ENCODE measurements at regions not wholly inside any gene's neighbourhood (a gene's known extent, or its start where the extent isn't known, plus 50 kb on each side); places are given as distances from the start of the nearest gene placed in this dataset.

DNA sequence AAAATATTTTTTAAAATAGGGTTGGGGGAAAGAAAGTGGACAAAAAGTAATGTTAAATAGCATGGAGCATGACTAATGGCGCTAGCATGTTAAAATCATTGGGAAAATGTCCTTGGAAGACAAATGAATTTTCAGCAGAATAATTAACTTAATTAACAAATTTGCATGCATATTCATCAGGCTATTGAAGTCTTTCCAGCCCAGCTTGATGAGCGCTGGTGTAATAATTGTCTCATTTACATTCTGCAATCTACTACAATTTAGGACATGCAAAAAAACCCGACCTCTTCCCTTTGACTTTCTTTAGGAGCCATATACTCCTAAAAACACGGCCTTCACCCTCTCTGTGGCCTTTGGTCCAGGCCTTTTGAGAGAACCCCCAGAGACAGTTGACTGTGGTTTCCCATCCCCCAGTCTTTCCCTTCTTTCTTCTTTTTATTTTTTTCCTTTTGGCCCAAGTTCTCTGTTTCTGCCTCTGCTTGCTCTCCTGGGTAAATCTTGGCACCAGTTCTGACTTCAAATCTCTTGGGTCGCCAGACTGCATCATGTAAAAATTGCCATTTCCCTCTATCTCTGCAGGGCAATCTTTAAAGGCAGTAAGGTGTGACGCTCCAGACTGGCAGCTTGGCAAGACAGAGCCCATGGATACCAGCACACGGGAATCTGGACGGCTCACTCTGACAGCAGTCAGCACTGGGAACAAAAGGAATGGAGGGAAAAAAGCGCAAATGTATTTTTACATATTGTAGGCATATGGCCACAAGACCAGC lies 105.5 kb downstream of the NEUROD6 start:
- TF ChIP-seq, protein P1, sequence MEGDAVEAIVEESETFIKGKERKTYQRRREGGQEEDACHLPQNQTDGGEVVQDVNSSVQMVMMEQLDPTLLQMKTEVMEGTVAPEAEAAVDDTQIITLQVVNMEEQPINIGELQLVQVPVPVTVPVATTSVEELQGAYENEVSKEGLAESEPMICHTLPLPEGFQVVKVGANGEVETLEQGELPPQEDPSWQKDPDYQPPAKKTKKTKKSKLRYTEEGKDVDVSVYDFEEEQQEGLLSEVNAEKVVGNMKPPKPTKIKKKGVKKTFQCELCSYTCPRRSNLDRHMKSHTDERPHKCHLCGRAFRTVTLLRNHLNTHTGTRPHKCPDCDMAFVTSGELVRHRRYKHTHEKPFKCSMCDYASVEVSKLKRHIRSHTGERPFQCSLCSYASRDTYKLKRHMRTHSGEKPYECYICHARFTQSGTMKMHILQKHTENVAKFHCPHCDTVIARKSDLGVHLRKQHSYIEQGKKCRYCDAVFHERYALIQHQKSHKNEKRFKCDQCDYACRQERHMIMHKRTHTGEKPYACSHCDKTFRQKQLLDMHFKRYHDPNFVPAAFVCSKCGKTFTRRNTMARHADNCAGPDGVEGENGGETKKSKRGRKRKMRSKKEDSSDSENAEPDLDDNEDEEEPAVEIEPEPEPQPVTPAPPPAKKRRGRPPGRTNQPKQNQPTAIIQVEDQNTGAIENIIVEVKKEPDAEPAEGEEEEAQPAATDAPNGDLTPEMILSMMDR (conservative IDR thresholded peaks at IDR 0.05), result no peak
- no peak for TF ChIP-seq ZFX (IDR thresholded peaks at IDR 0.05)

Measured in C4-2B (cell line).